ENCODE measurements at regions not wholly inside any gene's neighbourhood (a gene's known extent, or its start where the extent isn't known, plus 50 kb on each side); places are given as distances from the start of the nearest gene placed in this dataset.

DNA sequence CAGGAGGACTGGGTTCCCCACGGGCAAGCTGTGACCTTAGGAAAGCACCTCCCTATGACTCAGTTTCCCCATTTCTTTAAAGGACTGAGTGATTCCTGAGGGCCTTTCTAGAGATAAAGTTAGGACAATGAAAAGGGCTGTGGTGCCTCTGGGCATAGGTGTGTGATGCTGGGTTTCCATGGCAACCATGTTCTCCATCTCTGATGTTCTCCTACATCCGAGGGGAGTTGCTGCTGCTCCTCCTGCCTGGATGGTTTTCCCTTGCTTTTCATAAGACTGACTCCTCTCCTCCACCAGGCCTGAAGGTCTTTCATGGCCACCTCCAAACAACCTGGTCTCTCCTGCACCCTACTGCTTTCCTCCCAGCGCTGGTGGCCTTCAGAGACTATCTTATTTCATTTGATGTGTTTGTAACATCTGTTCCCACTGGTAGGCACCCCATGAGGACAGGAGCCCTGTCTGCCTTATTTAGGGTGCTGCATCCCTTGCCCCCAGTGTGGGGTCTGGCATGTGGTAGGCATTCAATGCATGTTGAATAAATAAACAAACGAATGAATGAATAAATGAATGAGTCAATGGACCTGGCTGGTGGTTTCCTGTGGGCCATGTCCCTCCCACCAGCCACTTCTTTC is 112.2 kb upstream of the HAND1 start:
- Histone ChIP-seq H3K9me2 (ENCODE audit: insufficient read depth) (no peaks in the 10 kb centered on the region), H3K4me1 (ENCODE audit: insufficient read depth) (no peaks in the 10 kb centered on the region), H3K36me3 (ENCODE audit: insufficient read depth) (no peaks in the 10 kb centered on the region), H3F3A (replicated peaks; ENCODE audit: low read depth) (no peaks in the 10 kb centered on the region), H3K27ac (ENCODE audit: low read depth) (no peak overlapping the region), H3K27me3 (ENCODE audit: insufficient read depth) (no peaks in the 10 kb centered on the region), H3K4me3 (no peak overlapping the region), H4K20me1 (replicated peaks; ENCODE audit: insufficient read depth) (no peaks in the 10 kb centered on the region; the same call in 1 of the 2 replicates), H3K4me2 (no peak overlapping the region), H3K79me2 (replicated peaks; ENCODE audit: insufficient read depth) (no peaks in the 10 kb centered on the region), H2AFZ (no peak overlapping the region)
- no peak for ATAC-seq
- Mint-ChIP-seq H3K27ac (no peak overlapping the region), H3K27me3 (ENCODE audit: insufficient read depth, low read depth, poor library complexity) (peaks cover 2% of the 10 kb centered on the region), H3K9me3 (peaks cover 2% of the 10 kb centered on the region; the same call in 1 of the 3 replicates), H3K4me1 (no peaks in the 10 kb centered on the region), H3K4me3 (no peak overlapping the region), H3K36me3 (ENCODE audit: low read depth) (no peaks in the 10 kb centered on the region)
- DNase-seq (ENCODE audit: low spot score), result no peak
- TF ChIP-seq REST (IDR thresholded peaks at IDR 0.05; ENCODE audit: unreplicated experiment), result no peak
- TF ChIP-seq EZH2 (IDR thresholded peaks at IDR 0.05; ENCODE audit: low read depth, unreplicated experiment), result no peak
- no peak for TF ChIP-seq ZNF331 (CRISPR knock-in tag; IDR thresholded peaks at IDR 0.05; ENCODE audit: low read depth)
- no peak for TF ChIP-seq POLR2AphosphoS5 (IDR thresholded peaks at IDR 0.05; ENCODE audit: low read depth)
- no peak for TF ChIP-seq ETS1 (IDR thresholded peaks at IDR 0.05)
- TF ChIP-seq CREB1 (CRISPR knock-in tag; IDR thresholded peaks at IDR 0.05; ENCODE audit: low read depth), result no peak
- TF ChIP-seq NANOG (IDR thresholded peaks at IDR 0.05; ENCODE audit: borderline replicate concordance), result no peak
- no peak for TF ChIP-seq EZH2phosphoT487 (IDR thresholded peaks at IDR 0.05; ENCODE audit: unreplicated experiment)
- no peak for TF ChIP-seq CTCF (conservative IDR thresholded peaks at IDR 0.05; ENCODE audit: low read depth in 2 of 2)
- TF ChIP-seq STAT1 (IDR thresholded peaks at IDR 0.05; ENCODE audit: unreplicated experiment), result no peak
- no peak for TF ChIP-seq ZNF114 (CRISPR knock-in tag; IDR thresholded peaks at IDR 0.05)
- TF ChIP-seq, protein P1, sequence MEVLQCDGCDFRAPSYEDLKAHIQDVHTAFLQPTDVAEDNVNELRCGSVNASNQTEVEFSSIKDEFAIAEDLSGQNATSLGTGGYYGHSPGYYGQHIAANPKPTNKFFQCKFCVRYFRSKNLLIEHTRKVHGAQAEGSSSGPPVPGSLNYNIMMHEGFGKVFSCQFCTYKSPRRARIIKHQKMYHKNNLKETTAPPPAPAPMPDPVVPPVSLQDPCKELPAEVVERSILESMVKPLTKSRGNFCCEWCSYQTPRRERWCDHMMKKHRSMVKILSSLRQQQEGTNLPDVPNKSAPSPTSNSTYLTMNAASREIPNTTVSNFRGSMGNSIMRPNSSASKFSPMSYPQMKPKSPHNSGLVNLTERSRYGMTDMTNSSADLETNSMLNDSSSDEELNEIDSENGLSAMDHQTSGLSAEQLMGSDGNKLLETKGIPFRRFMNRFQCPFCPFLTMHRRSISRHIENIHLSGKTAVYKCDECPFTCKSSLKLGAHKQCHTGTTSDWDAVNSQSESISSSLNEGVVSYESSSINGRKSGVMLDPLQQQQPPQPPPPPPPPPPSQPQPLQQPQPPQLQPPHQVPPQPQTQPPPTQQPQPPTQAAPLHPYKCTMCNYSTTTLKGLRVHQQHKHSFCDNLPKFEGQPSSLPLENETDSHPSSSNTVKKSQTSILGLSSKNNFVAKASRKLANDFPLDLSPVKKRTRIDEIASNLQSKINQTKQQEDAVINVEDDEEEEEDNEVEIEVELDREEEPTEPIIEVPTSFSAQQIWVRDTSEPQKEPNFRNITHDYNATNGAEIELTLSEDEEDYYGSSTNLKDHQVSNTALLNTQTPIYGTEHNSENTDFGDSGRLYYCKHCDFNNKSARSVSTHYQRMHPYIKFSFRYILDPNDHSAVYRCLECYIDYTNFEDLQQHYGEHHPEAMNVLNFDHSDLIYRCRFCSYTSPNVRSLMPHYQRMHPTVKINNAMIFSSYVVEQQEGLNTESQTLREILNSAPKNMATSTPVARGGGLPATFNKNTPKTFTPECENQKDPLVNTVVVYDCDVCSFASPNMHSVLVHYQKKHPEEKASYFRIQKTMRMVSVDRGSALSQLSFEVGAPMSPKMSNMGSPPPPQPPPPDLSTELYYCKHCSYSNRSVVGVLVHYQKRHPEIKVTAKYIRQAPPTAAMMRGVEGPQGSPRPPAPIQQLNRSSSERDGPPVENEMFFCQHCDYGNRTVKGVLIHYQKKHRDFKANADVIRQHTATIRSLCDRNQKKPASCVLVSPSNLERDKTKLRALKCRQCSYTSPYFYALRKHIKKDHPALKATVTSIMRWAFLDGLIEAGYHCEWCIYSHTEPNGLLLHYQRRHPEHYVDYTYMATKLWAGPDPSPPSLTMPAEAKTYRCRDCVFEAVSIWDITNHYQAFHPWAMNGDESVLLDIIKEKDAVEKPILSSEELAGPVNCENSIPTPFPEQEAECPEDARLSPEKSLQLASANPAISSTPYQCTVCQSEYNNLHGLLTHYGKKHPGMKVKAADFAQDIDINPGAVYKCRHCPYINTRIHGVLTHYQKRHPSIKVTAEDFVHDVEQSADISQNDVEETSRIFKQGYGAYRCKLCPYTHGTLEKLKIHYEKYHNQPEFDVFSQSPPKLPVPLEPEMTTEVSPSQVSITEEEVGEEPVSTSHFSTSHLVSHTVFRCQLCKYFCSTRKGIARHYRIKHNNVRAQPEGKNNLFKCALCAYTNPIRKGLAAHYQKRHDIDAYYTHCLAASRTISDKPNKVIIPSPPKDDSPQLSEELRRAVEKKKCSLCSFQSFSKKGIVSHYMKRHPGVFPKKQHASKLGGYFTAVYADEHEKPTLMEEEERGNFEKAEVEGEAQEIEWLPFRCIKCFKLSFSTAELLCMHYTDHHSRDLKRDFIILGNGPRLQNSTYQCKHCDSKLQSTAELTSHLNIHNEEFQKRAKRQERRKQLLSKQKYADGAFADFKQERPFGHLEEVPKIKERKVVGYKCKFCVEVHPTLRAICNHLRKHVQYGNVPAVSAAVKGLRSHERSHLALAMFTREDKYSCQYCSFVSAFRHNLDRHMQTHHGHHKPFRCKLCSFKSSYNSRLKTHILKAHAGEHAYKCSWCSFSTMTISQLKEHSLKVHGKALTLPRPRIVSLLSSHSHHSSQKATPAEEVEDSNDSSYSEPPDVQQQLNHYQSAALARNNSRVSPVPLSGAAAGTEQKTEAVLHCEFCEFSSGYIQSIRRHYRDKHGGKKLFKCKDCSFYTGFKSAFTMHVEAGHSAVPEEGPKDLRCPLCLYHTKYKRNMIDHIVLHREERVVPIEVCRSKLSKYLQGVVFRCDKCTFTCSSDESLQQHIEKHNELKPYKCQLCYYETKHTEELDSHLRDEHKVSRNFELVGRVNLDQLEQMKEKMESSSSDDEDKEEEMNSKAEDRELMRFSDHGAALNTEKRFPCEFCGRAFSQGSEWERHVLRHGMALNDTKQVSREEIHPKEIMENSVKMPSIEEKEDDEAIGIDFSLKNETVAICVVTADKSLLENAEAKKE (CRISPR knock-in tag; IDR thresholded peaks at IDR 0.05), result no peak
- TF ChIP-seq JUNB (IDR thresholded peaks at IDR 0.05; ENCODE audit: unreplicated experiment), result no peak
